GM12801 (cell line): ENCODE measurements at regions not wholly inside any gene's neighbourhood (a gene's known extent, or its start where the extent isn't known, plus 50 kb on each side); places are given as distances from the start of the nearest gene placed in this dataset.

Experiments used
- CTCF ChIP-seq: IDR thresholded peaks from one replicate; pipeline ENCODE4 v1.5.1; 2011; ENCODE audit warnings: control low read depth; ENCODE audit not compliant: insufficient read length; ENCODE audit errors: extremely low read depth

- no peak for TF ChIP-seq CTCF
Measured at GRCh38 chr7:131131746-131132431, 195.8 kb upstream of the MKLN1 start.

GRCh38 chr7:131139462-131139861 lies 188.2 kb upstream of the MKLN1 start:
- no peak for TF ChIP-seq CTCF

DNA sequence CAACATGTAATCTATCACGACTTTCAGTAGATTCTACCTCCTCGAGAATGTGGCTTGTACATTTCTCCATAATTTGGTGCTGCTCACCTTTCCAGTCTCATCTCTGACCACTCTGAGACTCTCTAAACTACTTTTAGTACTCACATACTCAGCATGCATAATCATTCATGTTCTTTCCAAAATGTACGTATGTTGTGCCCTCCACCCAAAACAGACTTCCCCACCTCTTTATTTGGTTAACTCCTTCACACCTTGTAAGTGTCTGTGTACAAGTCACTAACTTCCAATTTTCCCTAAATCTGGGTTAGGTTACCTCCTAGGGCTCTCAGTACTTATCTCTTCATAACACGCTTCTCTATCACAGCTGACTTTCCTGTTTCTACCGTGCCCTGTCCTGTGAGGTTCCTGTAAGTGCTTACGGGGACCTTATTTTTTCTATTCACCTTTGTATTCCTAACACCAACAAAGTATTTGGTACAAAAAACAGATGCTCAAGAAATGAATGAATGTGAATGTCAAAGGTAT lies 186.2 kb upstream of the MKLN1 start:
- TF ChIP-seq CTCF = no peak

- no peak for TF ChIP-seq CTCF
Measured at GRCh38 chr7:131143869-131144268, 183.8 kb upstream of the MKLN1 start.

- TF ChIP-seq CTCF = no peak
Measured at GRCh38 chr7:131145026-131145425, 182.7 kb upstream of the MKLN1 start.

GRCh38 chr7:131145770-131146169 lies 181.9 kb upstream of the MKLN1 start:
- TF ChIP-seq CTCF = no peak

- no peak for TF ChIP-seq CTCF
Measured at GRCh38 chr7:131147604-131148003, 180.1 kb upstream of the MKLN1 start.
